HL-60 (cell line): ENCODE measurements at regions not wholly inside any gene's neighbourhood (a gene's known extent, or its start where the extent isn't known, plus 50 kb on each side); places are given as distances from the start of the nearest gene placed in this dataset.

Experiments used
- DNase-seq, 2 experiments: peaks; one replicate each; pipeline ENCODE4 v3.0.0-alpha.2; 2010 to 2020; ENCODE audit warnings: low read depth in 1 of 2, low spot score in 1 of 2
- H3K27ac ChIP-seq: fragments of 250-450 bp; sonication (Bioruptor Pico); replicated peaks from 2 replicates; pipeline ENCODE4 v1.5.1; 2020; ENCODE audit warnings: mild to moderate bottlenecking, moderate library complexity
- H3K27me3 ChIP-seq: fragments of 250-450 bp; sonication (Bioruptor Pico); 2 replicates; pipeline ENCODE4 v1.5.1; 2021; ENCODE audit warnings: mild to moderate bottlenecking, moderate library complexity; ENCODE audit not compliant: insufficient read depth, poor library complexity, severe bottlenecking
- H3K4me3 ChIP-seq: replicated peaks from 2 replicates; pipeline ENCODE4 v1.5.1; 2011; ENCODE audit warnings: mild to moderate bottlenecking, control low read depth, low read length; ENCODE audit not compliant: insufficient read depth
- CTCF ChIP-seq: IDR thresholded peaks from one replicate; pipeline ENCODE4 v1.5.1; 2011; ENCODE audit warnings: low read length, control low read depth, inconsistent platforms; ENCODE audit not compliant: insufficient read depth
- GABPA ChIP-seq: IDR thresholded peaks from 2 replicates; pipeline ENCODE4 v1.6.1; 2012; ENCODE audit warnings: low read depth
- POLR2AphosphoS5 ChIP-seq: IDR thresholded peaks from 2 replicates; pipeline ENCODE4 v1.6.1; 2012; ENCODE audit warnings: low read depth
- REST ChIP-seq: IDR thresholded peaks from 2 replicates; pipeline ENCODE4 v1.6.1; 2012; ENCODE audit warnings: low read depth; ENCODE audit not compliant: insufficient replicate concordance
- SPI1 ChIP-seq: IDR thresholded peaks from 2 replicates; pipeline ENCODE4 v1.6.1; 2012; ENCODE audit warnings: low read depth, mild to moderate bottlenecking, borderline replicate concordance

- no peak for TF ChIP-seq SPI1
- TF ChIP-seq REST, result no peak
- no peak for TF ChIP-seq POLR2AphosphoS5
- TF ChIP-seq GABPA, result no peak
- no peak for TF ChIP-seq CTCF
Observed at GRCh38 chr11:97355230-97355629, 965.4 kb downstream of the JRKL start.

GRCh38 chr11:97356144-97356543 lies 966.3 kb downstream of the JRKL start:
- no peak overlapping the region for H3K4me3 ChIP-seq
- TF ChIP-seq CTCF, result no peak
- TF ChIP-seq GABPA, result no peak
- TF ChIP-seq SPI1, result no peak
- no peak for TF ChIP-seq POLR2AphosphoS5
- TF ChIP-seq REST, result no peak
- H3K27me3 ChIP-seq, result no peaks in the 10 kb centered on the region
- no peak for DNase-seq
- H3K27ac ChIP-seq, result no peak overlapping the region

More at GRCh38 chr11:97355230-97355629, 965.4 kb downstream of the JRKL start:
- H3K4me3 ChIP-seq, result no peak overlapping the region
- H3K27me3 ChIP-seq, result no peaks in the 10 kb centered on the region
- no peak overlapping the region for H3K27ac ChIP-seq
- DNase-seq, result no peak

DNA sequence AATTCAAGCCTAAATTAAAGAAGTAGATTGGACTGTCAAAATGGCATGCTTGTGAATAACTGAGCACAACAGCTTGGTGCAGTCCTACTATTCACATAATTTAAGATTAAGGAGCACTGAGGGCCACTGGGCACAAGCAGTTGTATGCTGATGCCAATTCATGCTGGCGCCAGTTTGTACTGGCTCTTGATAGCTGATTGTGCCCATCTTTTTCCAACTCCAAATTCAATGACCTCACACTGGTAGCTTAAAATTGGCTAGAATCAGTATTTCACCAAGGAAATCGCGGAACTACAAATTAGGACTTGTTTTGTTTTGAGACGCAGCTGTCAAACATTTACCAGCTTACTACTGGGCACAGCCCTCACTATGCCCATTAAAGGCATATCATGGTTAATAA lies 969.2 kb downstream of the JRKL start:
- Histone ChIP-seq H3K4me3 (no peak overlapping the region), H3K27me3 (no peaks in the 10 kb centered on the region), H3K27ac (no peak overlapping the region)
- DNase-seq, result no peak
- TF ChIP-seq REST (no peak), SPI1 (no peak), POLR2AphosphoS5 (no peak), CTCF (no peak), GABPA (no peak)
